Stimulated activated CD4-positive, alpha-beta T cell treated with anti-CD3 and anti-CD28 coated beads, Interleukin-4, amount 100 ng/mL, for 1 hour (primary cell): ENCODE measurements at regions not wholly inside any gene's neighbourhood (a gene's known extent, or its start where the extent isn't known, plus 50 kb on each side); places are given as distances from the start of the nearest gene placed in this dataset.
"Not testable (repeated sequence)": the region's sequence is repeated elsewhere in the genome, so short reads cannot be mapped to it uniquely, and the experiment has no call there.

Experiments
- DNase-seq: peaks from one replicate; pipeline ENCODE4 v3.0.0-alpha.2; 2020

GRCh38 chr4:12139296-12139695 lies 710.6 kb upstream of the HS3ST1 start:
- DNase-seq, result no peak

- DNase-seq, result no peak
Measured at GRCh38 chr4:12138488-12138887, 709.8 kb upstream of the HS3ST1 start.

DNA sequence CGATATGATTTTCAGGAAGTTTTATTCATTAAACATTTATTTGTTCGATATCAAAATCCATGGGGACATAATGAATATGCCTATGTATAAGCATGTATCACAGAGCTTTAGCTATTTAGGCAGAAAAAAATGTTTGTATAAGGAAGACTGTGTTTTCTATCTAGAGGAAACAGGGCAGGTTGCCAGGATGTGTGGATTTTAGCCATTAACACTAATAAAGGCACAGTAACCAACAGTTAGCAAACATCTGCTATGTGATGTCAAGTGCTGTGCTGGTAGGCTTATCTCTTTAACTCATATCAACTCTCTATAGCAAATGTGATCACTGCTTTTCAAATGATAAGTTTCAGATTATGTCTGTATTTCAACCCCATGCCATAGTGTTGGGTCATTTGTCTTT lies 708.9 kb upstream of the HS3ST1 start:
- DNase-seq, result no peak

- DNase-seq, result no peak
Measured at GRCh38 chr4:12126474-12126873, 697.8 kb upstream of the HS3ST1 start.

DNA sequence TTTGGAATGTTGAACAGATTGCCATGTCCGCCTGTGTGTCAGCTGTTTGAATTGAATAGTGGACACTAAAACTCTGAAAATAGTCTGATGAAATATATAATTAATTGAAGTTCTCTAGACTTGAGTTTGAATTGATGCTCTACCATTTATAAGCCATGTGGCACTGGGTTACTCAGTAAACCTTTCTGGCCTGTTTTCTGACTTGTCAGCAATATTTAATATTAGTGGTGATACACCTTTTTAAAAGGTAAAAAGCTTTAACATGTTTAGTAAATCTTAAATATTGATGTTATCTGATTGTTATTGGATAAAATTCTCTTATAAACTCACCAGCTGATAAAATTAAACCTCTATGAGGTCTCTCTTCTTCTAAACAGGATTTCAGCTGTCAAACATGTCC lies 695.4 kb upstream of the HS3ST1 start:
- no peak for DNase-seq

- DNase-seq, result no peak
Measured at GRCh38 chr4:12123707-12124106, 695.0 kb upstream of the HS3ST1 start.

- no peak for DNase-seq
Measured at GRCh38 chr4:12122316-12122715, 693.6 kb upstream of the HS3ST1 start.

- DNase-seq, result no peak
Measured at GRCh38 chr4:12120968-12121367, 692.3 kb upstream of the HS3ST1 start.

DNA sequence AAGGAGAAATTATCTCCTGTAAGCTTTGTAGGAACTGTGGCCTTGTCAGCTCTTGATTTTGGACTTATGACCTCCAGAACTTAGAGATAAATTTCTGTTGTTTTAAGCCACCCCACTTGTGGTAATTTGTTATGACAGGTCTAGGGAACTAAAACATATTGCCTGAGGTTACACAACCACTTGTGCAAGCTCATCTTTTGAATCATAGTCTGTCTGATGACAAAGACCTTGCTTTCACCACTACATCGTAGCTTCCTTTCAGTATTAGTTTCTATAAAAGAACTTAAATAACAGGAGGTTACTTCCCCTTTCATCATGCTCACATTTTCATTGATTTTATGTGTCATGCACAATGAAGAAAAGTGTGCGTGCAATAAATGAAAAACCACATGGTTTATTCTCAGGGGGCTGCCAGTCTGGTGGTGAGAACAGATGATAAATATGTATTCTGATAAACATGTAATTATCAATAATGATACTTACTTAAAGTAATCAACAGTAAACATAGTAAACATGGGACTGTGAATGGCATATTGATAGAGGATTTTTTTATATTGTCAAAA lies 690.0 kb upstream of the HS3ST1 start:
- no peak for DNase-seq

- DNase-seq, result no peak
Measured at GRCh38 chr4:12116009-12116552, 687.4 kb upstream of the HS3ST1 start.

DNA sequence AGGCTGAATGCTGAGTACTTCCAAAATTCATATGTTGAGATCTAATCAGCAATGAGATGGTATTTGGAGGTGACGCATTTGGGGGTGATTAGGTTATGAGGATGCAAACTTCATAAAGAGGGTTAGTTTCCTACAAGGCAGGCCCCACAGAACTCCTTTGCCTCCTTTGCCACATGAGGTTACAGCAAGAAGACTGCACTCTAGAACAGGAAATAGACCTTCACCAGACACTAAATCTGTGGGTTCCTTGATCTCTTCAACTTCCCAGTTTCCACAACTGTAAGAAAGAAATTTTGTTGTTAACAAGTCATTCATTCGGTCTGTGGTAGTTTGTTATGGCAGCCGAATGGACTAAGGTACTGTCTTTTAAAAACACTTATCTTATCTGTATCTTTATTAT lies 681.9 kb upstream of the HS3ST1 start:
- DNase-seq, result no peak

DNA sequence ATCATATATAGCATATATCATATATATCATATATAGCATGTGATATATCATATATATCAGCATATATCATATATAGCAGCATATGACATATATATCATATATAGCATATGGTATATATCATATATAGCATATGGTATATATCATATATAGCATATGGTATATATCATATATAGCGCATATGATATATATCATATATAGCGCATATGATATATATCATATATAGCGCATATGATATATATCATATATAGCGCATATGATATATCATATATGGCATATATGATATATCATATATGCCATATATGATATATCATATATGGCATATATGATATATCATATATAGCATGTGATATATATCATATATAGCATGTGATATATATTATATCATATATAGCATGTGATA lies 680.4 kb upstream of the HS3ST1 start:
- not testable (repeated sequence) for DNase-seq

DNA sequence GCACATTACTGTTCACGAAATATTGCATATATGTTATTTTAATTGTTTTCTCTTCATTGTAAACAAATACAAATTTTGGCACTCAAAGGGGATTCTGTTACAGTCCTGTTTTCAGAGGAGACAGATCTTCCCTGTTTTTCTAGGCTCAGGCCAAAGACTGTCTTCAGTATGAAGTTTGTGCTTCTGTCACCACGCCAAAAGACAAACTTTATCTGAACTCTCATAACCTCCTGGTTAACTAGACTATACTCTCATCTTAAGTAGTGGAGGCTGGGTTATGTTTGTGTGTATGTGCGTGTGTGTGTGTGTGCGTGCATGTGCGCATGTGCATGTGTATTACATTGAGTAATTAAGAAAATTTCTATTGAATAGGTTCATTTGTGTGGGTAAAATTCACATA lies 676.8 kb upstream of the HS3ST1 start:
- no peak for DNase-seq

DNA sequence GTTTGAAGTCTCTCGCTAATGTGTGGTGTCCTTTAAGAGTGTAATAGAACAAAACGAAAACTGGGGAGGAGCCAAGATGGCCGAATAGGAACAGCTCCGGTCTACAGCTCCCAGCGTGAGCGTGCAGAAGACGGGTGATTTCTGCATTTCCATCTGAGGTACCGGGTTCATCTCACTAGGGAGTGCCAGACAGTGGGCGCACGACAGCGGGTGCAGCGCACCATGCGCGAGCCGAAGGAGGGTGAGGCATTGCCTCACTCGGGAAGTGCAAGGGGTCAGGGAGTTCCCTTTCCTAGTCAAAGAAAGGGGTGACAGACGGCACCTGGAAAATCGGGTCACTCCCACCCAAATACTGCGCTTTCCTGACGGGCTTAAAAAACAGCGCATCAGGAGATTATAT lies 661.2 kb upstream of the HS3ST1 start:
- DNase-seq, result not testable (repeated sequence)

DNA sequence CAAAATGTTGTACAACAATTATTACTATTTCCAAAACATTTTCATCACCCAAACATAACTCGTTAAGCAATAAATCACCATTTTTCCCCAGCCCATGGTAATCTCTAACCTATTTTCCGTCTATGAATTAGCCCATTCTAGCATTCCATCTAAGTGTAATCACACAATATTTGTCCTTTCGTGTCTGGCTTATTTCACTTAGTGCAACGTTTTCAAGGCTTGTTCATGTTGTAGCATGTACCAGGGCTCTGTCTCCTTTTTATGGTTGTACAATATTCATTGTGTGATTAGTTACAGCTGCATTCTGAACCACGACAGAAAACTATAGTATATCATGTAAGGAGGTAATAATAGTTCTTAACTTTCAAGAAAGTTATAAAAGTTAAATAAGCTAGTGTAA lies 656.0 kb upstream of the HS3ST1 start:
- DNase-seq, result no peak

GRCh38 chr4:12071316-12071715 lies 642.6 kb upstream of the HS3ST1 start:
- no peak for DNase-seq

GRCh38 chr4:12053966-12054365 lies 625.3 kb upstream of the HS3ST1 start:
- no peak for DNase-seq

DNA sequence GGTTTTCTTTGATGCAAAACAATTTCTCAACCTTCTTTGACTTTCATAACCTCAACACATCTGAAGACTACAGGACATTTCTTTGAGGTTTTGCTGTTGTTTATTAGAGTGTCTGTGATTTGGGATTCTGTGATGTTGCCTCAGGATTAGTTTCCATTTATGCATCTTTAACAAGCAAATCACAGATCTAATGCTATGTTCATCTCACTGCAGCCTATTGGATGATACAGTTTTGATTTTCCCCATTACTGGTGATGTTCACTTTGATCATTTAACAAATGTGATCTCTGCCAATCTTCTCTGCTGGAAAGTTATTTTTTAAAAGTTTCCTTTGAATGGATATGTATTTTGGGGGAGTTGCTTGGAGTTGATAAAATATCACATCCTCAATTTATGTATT lies 624.9 kb upstream of the HS3ST1 start:
- DNase-seq, result no peak

DNA sequence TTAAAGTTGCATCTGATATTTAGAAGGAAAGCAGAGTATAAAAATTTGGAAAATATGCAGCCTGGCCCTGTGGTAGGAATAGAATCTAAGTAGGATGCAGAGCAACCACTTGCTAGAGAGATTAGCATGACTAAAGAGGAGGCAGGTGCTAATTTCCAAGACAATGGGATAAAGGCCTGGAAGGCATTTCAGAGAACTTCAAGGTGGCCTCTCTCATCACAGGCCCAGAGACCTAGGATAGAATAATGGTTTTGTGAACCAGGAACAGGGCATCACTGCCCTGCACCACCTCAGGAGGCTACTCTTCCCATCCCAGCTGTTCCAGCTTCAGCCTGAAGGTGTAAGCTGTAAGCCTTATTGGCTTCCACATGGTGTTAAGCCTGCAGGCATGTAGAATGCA lies 621.7 kb upstream of the HS3ST1 start:
- no peak for DNase-seq

DNA sequence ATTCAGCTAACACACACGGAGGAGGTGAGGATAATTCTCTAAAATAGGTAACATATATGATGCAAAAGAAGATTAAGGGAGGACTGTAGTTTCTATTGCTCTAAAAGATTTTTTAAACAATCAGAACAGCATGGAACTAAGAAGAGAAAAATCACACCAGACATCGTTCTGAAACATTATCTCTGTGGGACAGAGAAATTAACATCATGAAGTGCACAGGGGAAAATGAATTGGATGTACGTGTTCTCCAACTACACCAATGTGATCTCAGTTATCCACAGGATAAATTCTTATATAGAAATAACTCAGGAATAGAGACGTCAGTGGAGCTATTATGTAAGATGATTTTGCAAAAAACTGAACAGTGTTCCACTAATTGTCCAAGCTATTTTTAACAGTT lies 614.1 kb upstream of the HS3ST1 start:
- no peak for DNase-seq

- no peak for DNase-seq
Measured at GRCh38 chr4:12041828-12042227, 613.1 kb upstream of the HS3ST1 start.

GRCh38 chr4:12036450-12036849 lies 607.8 kb upstream of the HS3ST1 start:
- DNase-seq, result no peak

- DNase-seq, result no peak
Measured at GRCh38 chr4:12028258-12028657, 599.6 kb upstream of the HS3ST1 start.

DNA sequence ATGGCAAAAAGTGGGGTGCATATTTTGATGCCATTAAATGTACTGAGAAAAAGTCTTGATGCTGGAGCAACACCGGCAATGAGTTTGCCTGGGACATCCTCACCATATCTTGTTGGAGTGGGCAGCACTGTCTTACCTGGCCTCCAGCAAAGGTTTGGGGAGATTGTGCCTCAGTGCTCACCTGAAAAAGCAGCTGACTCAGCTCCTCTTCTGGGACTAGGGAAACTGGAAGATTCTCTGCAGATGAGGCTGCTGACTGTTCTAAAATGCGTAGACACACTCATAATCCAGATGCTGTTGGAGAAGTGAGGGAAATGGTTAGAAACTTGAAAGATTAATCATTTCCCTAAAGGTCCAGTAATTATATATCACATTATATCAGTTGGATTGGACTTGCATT lies 593.7 kb upstream of the HS3ST1 start:
- no peak for DNase-seq

- no peak for DNase-seq
Measured at GRCh38 chr4:12016729-12017128, 588.0 kb upstream of the HS3ST1 start.

DNA sequence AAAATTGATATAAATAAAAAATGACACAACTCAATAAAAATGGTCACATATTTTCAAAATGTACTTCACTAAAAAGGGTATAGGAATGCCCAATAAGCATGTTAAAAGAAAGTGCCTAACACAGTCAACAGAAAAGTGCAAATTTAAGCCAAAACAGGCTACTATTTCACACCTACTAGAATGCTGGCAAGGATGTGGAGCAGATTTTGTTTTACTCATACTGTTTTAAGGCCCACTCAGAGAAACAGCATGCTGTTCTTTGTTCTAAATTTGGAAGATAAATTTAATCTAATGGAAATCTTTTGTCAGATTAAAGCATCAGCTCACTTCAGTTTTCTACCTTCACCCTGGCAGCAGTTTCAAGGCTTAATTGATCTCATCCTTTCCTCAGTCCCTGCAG lies 576.8 kb upstream of the HS3ST1 start:
- no peak for DNase-seq
